Heart left ventricle (tissue), 13 donors: ENCODE measurements at regions not wholly inside any gene's neighbourhood (a gene's known extent, or its start where the extent isn't known, plus 50 kb on each side); places are given as distances from the start of the nearest gene placed in this dataset.

Experiments
- POLR2A ChIP-seq, 2 donors: fragments of 450-650 bp; IDR thresholded peaks; one replicate each; pipeline ENCODE4 v1.6.1; 2017; ENCODE audit warnings: antibody characterized with exemption in 2 of 2, mild to moderate bottlenecking in 2 of 2, moderate library complexity in 2 of 2
- TF ChIP-seq, protein P1 (sequence below), 12 donors: fragments of 200-600 bp; sonication (generic) in 4 of 12; IDR thresholded peaks; one replicate each; pipeline versions ENCODE4 v1.5.0 to v1.8.0; 2018 to 2022; ENCODE audit warnings: antibody characterized with exemption in 12 of 12, mild to moderate bottlenecking in 5 of 12
- donor health status: ischemic (EF 13 %, LVEDD 7.1; RV severe dilation, severe dysfunction).
- donor health status: DM: no; HTN: yes; CAD: no.
- donor health status: DM: no; HTN: no; CAD: no.
- donor health status: ischemic (EF 25% LVEDD 6.9; RV normal size, moderate dysfunction).
- donor health status: ischemic (EF 25% LVEDD 5.7; RV mildly dilated, moderate dysfunction).
- donor health status: ischemic (EF 35%, LVEDD 5.7; RV mildly dilated, moderate dysfunction).
- donor health status: nonischemic (EF 11% LVEDD 7.7; RV severe dilation, severe dysfunction).
- donor health status: DM: yes; HTN: yes; CAD: no.
- donor health status: PGD.
- donor health status: ischemic (EF 29% LVEDD 5.4; RV normal size, mild dysfunction).
- donor health status: nonischemic (EF 23%, LVEDD 6.1; RV moderate dilation, normal function).

DNA sequence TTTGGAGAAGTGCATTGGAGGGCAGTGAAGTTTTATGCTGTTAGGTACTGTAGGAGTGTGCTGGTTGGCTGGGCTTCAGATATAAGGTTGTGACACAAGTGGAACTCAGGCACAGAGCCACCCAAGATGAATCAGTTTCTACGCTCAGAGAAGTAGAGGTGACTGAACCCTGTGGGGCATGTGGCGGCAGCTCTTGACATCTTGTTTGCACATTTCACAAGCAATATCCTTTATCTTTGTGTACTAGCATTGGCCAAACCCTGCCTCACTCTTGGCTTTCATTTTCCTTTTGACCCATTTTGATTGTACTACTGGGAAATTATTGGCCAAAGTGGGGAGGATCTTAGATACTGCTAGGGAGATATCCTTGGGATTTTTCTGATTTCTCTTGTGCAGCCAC, 110.0 kb downstream of the PSAT1 start:
- no peak for TF ChIP-seq POLR2A (IDR thresholded peaks at IDR 0.05)
- TF ChIP-seq, protein P1, sequence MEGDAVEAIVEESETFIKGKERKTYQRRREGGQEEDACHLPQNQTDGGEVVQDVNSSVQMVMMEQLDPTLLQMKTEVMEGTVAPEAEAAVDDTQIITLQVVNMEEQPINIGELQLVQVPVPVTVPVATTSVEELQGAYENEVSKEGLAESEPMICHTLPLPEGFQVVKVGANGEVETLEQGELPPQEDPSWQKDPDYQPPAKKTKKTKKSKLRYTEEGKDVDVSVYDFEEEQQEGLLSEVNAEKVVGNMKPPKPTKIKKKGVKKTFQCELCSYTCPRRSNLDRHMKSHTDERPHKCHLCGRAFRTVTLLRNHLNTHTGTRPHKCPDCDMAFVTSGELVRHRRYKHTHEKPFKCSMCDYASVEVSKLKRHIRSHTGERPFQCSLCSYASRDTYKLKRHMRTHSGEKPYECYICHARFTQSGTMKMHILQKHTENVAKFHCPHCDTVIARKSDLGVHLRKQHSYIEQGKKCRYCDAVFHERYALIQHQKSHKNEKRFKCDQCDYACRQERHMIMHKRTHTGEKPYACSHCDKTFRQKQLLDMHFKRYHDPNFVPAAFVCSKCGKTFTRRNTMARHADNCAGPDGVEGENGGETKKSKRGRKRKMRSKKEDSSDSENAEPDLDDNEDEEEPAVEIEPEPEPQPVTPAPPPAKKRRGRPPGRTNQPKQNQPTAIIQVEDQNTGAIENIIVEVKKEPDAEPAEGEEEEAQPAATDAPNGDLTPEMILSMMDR (IDR thresholded peaks at IDR 0.05): no peak
